ENCODE measurements at regions not wholly inside any gene's neighbourhood (a gene's known extent, or its start where the extent isn't known, plus 50 kb on each side); places are given as distances from the start of the nearest gene placed in this dataset.

DNA sequence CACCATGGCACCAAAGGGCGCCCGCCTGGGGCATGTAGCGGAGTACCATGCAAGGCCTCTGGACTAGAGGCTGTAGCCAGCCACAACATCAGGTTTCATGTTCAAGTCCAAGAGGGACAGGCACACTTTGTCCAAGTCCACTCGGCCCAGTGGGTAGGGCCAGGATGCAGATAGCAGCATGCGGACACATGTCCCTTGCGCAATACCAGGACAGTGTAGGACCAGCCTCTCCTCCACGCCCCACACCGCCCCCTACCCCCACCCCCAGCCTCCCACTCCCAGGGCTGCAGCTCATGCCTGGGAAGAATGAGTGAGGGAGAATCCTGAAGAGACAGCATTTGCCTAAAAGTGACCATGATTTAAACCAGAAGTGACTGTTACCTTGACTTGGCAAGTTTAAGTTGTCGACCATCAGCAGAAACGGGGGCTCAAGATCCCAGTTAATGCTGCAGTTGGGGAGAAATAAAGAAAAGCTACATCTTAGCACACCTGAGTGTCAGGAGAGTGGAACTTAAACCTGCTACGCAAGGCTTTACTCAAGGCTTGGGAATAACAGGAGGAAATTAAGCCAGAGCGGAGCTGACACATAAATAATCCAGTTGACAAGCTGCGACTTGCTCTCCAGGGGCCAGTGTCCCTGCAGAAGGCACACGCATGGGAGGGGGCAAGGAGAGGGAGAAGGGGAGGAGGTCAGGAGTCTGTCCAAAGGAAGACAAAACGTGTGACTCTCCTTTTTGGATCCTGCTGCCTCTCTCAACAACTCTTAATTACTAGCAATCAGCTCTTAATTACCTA lies 221.7 kb downstream of the BCOR start:
- DNase-seq = no peak

DNA sequence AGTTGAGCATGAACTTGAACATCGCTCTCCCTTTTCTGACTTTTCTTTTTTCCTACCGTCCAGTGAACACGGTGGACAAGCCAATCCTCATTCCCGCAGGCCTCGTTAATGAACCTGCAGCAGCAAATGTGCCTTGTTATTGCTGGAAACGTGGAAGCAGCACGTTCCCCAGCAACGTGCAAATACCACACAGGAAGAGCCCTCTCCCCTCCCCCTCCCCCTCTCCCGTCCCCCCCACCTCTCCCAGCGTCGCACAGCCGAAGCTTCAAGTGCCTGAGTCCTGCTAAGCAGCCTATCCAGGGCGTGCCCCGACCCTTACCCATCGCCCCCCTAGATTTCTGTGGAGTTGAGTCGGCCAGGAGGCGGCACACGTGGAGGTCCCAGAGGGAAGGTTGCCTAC lies 219.9 kb downstream of the BCOR start:
- DNase-seq = no peak

DNA sequence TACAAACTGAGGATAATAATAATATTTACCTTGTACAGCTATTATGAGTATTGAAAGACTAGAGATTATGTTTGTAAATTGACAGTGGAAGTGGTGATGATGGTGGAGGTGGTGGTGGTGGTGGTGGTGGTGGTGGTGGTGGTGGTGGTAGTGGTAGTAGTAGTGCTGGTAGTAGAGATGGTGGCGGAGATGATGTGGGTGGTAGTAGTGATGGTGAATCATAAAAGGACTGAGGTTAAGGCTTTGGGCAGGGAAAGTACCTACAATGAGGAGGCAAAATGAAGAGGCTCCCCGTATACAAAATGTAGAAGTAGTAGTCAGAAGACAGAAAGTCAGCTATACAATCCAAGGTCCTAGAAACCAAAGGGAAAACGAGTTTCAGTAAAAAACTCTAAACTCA lies 214.1 kb downstream of the BCOR start:
- DNase-seq = no peak

DNA sequence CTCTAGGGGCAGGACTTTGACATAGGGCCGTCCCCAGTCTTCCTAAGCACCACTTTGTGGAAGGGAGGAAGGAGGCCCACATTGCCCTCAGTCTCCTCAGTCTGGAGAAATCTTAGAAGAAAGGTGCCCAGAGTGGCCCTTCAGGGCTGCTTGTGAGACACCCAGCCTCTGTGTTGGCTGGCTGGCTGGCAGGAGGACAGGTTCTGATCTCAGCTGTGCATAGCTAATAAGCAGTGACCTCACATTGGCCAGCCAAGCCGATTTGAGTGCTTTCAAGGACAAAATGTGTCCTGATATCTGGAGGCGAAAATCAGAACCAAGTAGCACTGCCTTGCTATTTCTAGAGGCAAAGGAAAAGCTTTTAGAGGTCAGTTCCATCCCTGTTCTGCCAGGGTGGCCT lies 211.5 kb downstream of the BCOR start:
- no peak for DNase-seq

DNA sequence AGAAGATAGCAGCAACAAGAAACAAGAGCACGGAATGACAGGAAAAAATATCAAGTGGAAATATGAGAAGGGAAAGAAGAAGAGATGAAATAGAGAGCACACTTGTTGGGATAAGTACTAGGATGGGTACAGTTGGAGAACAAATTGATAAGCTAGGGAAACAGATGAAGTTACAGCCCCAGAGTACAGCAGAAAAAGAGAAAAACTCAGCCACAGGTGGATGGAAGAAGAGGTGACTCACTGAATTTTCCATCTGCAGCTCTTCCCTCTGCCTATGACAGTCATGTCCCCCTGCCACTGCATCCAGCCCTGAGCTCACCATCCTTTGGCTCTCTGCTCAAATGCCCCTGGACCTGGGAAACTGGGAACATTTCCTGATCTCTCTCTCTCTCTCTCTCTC lies 209.0 kb downstream of the BCOR start:
- no peak for DNase-seq

DNA sequence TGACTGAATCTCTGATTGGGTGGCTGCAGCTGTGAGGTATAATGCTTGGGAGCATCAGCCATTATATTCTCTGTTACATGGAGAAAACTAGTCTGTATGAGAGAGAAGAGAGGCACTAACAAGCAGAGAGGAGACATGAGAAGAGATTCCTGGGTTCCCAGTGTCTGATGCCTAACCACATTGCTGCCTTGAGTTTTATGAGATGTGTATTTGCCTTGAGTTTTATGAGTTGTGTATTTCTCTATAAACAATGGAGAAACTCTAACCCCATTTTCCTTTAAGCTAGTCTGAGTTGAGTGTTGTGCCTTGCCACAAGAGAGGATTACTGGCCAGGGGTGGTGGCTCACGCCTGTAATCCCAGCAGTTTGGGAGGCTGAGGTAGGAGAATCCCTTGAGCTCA lies 208.1 kb downstream of the BCOR start:
- no peak for DNase-seq

DNA sequence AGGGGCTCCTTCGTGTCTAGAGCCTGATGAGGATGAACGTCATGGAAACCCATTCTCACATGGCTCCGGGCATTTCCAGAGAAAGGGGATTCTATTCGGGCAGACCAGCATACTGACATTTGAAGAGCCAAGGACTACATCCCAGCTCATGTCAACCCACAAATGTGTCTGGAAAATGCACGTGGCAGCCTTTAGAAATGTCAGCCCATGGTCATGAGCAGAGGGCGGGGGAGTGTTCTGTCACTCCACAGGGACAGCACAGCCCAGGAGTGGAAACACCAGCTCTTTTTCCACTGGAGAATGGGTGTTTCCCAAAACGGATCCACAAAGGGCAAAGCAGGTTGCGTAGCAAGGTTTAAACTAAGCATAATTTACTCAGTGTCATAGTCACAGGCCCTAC lies 207.0 kb downstream of the BCOR start:
- no peak for DNase-seq

DNA sequence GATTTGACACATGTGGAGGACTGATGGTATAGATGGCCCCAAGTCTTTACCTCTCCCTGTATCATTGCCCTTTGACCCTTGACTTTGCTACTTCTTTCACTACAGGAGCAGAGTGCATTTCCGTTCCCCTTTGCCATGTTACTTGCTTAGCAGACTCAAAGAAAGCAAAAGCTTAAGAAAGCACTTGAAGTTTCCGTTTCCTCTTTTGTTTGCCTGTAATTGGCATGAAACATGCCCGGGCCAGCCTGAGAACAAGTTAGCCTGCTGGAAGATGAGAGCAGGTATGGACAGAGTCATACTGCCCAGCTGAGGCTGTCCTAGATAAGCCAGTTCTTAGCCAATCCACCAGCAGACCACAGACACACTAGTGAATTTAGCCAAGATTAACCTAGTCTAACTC lies 206.0 kb downstream of the BCOR start:
- peak; percentile 22 to 24 for DNase-seq

DNA sequence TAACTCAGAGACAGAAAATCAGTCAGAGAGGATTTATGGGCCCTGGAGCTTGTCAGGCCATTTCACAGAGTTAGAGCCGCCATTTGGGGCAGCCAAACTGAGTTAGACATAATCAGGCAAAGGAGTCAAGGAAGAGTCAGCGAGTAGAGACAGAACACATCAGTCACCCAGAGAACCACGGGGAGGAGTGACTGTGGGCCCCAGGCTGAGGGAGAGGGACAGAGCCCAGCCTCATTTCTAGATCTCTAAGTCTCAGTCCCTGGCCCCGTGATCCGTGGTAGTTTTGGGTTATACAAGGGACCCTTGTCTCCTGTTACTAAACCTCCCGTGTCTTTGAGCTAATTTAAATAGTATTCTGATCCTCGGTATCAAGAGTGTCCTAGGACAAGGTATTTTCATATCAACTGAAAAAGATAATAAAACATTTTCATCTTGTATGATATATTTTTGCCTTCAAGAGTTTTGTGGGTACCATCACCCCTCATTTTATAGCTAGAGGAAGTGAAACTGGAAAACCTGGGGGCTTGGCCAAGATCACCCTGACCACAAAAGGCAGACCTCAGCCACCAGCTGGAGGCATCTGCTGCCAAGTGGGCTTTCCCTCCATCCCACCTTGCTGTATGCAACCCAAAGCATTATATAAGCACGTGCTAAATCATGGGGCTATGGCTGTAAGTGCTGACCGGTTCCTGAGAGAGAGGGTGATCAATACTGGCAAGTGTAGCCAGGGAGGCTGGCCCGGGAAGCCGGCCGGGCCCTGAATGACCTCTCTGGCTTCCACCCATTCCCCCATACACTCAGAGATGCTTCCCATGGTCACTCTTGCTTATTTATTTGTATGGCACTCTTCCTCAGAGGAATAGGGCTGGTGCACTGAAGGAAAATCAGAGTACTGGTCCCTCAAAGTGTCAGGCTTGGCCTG lies 204.1 kb downstream of the BCOR start:
- no peak for DNase-seq

DNA sequence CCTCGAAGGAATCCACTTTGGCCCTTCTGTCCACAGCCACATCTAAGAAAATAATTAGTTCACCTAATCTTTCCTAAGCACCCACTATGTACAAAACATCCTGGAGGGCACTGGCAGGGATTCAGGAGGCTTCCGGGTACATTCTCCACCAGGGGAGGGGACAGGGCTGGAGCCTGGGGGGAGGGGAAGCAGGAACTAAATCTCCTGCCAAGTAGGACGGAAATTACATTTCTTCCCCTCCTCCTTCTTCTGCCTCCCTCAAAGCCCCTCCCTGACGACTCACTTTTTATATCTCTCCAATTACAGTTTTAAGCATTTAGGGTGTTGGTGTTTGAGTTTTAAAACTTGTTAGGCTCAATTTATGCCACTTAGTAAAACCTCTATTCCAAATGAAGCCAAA lies 203.1 kb downstream of the BCOR start:
- DNase-seq = no peak

DNA sequence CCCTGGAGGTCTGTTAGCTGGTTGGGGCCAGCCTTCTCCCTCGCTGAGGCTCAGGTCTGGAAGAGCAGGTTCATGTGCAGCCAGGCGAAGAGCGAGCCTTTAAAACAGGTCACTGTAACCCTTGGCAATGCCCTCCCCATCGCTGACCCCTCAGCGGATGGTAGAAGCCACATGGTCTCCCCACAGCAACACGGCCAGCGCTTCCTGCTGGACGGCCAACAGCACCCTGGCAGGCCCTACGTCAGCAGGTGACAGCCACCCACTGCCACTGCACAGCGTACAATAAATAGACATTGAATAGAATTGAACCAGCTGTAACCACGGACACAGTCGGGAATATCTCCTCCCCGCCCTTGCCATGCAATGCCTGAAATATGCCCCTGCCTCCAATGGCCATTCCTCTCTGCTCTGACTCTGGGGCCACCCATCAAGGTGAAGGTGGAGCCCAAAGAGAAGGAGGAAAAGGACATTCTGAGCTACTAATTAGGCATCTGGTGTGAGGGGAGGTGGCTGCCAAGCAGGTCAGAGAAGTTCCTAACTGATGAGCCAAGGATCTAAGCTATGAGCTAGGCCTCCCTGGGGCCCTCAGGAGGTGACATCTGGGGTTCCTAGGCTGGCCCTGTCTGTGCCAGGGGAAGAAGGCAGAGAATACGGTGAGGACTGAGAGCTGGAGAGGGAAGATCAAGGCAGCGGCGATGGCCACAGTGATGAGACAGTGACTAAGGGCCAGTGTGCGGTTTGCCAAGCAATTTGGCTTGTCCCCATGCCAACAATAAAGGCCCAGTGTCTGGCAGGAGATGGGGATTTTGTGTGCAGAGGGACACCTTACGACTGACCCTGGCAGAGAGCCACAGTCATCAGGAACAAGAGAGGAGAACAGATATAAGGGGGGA lies 202.3 kb downstream of the BCOR start:
- no peak for DNase-seq

DNA sequence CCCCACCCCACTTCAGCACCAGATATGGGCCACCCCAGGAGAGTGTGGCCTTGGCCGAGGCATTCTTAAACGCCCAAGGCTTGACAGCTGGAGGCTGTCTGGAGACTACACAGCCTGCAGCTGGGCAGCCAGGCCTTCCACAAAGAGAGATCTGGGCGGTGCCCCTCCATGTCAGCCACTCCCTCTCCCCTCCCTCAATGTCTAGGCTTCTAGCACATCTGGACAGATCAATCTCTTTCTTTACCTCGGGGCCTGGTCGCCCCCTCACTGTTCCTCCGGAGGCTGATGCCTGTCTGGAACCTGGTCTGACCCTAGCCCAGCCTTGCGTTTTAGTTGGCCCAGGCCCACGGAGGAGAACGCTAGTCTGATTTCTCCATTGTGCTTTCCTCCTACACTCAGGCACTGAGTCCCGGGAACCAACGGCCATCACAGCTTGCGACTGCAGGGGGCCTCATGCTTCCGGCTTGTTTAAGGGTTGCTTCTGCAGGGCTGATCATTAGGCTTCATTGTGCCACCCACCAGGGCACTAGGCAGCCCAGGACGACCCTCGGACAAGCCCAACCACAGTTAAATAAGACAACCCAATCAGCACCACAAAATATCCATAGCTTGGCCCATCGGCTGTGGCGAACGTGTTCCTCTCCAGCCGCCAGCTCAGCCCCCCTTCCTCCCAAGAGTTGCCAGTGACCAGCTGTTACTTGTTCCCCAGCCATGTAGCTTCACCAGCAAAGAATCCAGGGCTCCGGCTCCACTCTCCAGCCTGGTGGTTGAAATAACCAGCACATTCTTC lies 200.6 kb downstream of the BCOR start:
- no peak for DNase-seq

DNA sequence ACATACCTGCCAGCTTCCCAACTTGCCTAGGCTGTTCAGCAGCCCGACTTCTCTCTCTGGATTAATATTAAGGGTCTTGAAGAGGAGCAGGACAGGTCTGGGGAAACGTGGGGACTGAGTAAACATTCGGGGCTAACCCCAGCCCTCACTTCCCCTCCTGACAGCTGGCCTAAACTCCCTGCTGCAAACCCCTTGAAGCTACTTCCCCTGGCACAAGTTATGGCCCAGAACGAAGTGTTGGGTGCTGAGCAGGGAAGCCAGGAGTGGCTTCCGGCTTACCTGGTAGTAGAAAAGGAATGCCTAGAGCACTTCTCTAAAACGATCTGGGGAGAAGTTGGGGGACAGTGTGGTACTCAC lies 200.0 kb downstream of the BCOR start:
- DNase-seq = no peak

DNA sequence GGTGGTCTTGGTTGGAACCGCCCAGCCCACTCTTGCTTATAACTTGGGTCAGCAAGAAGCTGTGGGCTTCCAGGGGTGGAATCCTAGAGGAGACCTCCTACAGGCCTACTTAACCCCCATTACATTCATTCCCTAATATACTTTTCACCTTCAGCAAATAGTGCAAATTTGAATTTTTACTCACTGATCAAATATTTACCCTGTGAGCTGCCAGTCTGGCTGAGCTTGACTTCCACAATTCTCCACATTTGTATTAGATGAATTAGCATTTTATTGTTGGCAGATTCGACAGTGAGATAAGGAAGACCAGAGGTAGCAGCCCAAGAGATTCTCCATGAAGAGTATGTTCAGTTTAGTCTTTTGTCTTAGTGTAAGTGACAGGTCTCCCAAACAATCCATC lies 199.6 kb downstream of the BCOR start:
- no peak for DNase-seq

DNA sequence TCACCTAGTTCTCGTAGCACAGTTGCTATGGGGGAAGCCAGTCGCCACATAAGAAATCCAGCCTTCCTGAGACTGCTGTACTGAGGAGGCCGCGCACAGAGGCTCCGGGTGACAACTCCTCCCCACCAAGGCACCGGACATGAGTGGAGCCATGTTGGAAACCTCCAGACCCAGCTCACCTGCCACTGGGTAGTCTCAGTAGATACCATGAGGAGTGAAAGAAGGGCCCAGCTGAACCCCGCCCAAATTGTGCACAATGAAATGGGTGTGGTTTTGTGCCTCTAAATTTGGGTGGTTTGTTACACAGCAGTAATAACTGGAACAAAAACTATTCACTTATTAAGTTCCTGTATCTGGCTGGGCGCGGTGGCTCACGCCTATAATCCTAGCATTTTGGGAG lies 198.7 kb downstream of the BCOR start:
- DNase-seq = no peak

DNA sequence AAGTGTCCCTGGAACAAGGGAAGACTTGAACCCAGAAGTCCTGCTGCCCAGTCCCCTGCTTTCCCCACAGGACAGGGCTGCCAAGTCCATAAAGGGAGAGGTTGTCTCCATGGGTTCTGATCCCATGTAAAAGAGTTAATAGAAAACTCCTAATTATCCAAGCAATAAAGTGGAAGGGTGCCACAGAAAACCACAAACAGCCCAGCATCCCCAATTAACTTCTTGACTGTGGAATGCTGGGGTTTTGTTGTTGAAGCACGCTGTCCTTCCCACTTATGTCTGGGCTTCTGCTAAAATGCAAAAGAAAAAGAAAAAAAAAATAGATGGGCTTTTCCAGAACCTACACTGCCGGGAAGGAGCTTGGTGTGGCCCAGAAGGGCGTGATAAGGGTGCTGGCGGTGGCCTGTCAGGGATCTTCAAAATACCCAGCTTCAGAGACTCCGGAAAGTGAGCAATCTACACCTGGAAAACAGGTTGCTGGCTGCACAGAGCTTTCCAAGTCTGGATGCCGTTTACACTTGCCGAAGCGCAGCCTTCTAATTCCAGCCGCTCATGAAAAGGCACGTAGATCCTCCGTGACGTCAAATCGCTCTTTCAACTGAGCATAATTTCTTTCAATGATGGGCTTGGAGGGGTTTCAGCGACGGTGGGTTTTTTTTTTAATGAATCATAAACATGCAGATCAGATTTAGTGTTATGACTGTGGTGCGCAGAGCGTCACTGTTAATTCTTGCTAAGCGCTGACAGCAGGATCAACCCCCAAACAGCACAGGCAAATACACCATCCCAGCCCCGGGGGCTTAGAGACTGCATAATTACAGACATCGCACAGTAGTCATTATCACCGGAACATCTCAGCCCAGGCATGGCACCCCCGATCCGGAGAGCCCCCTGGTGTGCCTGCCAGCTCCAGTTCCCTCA lies 197.6 kb downstream of the BCOR start:
- DNase-seq = no peak

DNA sequence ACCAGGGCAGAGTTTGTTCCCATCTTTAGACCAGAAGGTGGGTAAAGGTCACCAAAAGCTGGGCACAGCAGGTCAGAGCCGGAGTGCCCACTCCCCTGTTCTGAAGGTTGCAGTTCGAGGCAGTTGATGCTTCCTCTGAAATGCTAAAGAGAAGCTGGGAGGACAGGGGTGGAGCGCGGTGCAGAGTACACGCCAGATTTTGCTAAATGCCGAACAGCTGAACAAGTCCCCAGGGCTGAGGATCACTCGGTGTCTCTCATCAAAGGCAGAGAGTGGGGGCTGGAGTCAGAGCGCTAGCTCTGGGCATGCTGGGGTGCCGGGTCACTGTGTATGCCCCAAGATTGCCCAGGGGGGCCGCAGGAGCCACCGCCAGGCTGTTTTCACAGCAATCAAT lies 197.0 kb downstream of the BCOR start:
- DNase-seq = no peak

DNA sequence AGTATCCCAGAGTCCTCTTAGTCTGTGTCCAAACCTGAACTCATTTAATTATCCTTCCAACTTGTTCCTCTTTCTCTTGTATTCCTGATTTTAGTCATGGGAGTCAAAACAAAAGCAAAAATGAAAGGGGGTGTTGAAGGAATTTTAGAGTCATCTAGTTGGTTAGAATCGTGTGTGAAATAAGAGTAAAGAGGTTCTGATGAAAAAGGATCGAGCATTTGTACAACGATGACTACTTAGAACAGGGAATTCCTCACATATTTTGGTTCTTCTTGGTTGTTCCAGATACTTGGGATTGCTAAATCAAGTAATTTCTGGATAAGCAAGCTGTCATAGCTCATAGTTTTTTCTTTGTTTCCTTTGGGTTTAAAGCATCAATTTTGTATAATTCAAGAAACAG lies 194.4 kb downstream of the BCOR start:
- no peak for DNase-seq

DNA sequence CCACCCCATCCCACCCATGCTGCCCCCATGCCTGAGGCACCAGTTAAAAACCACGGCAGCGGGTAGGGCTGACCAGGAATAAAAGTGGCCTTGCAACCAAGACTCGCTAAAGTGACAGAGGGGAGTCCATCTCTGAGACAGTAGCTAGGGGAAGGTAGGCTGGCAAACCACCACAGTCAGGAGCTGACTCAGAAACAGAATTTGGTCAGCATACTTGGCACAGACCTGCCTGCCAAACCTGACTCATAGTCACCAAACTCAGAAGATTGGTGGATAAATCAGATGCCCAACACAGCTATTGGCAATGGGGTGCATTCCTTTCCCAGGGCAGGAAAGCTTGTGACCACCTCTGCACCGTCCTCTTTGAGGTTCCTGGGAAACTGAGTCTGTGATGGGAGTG lies 193.8 kb downstream of the BCOR start:
- no peak for DNase-seq

DNA sequence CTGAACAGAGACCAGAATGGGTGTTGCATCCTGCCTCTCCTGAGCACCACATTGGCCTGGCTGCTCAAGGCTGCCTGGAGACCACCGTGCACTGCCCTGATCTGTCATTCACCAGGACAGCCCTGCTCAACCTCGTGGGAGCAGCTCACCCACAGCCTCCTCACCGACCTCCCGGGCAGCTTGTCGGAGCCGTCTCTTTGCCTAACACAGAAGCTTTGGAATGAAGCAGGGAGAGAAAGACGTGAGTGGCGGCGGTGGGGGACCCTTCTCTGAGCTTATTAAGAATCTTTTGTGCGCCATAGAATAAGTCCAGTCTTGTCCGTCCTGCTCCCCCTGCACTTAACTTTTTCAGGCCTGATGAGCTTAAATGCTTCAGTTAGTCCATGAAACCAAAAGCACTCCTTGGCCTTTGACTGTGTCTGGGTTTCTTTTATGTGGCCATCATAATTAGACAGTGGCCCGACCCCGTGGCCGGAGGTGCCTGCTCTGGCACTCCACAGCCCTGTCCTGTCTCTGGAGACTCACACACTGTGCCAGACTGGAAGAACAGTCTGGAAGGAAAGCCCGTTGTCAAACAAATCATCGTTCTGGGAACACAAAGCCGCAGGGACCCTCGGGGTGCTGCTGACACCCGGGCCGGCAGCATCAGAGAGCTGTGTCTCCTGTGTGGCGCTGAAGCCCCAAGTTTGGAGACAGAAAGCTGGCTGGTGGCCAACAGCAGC lies 192.8 kb downstream of the BCOR start:
- DNase-seq = no peak

DNA sequence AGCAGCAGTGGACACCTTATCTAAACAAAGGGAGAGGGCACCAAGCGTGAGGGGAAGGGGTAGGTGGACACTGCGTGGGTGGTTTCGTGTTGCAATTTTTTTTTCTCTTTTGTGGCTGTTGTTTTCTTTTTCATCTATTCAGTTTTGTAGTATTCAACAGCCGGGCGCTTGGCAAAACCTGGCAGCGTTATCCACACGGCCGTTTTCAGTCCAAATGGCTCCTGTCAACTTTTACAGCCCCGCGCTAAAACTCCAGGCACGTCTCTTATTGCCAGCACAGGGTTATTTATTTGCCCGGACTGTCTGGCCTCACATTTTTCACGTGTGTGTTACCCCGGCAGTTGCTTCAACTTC lies 192.2 kb downstream of the BCOR start:
- no peak for DNase-seq

Measured in AML-193 (cell line).